ENCODE measurements at regions not wholly inside any gene's neighbourhood (a gene's known extent, or its start where the extent isn't known, plus 50 kb on each side); places are given as distances from the start of the nearest gene placed in this dataset.

- TF ChIP-seq, protein P1, sequence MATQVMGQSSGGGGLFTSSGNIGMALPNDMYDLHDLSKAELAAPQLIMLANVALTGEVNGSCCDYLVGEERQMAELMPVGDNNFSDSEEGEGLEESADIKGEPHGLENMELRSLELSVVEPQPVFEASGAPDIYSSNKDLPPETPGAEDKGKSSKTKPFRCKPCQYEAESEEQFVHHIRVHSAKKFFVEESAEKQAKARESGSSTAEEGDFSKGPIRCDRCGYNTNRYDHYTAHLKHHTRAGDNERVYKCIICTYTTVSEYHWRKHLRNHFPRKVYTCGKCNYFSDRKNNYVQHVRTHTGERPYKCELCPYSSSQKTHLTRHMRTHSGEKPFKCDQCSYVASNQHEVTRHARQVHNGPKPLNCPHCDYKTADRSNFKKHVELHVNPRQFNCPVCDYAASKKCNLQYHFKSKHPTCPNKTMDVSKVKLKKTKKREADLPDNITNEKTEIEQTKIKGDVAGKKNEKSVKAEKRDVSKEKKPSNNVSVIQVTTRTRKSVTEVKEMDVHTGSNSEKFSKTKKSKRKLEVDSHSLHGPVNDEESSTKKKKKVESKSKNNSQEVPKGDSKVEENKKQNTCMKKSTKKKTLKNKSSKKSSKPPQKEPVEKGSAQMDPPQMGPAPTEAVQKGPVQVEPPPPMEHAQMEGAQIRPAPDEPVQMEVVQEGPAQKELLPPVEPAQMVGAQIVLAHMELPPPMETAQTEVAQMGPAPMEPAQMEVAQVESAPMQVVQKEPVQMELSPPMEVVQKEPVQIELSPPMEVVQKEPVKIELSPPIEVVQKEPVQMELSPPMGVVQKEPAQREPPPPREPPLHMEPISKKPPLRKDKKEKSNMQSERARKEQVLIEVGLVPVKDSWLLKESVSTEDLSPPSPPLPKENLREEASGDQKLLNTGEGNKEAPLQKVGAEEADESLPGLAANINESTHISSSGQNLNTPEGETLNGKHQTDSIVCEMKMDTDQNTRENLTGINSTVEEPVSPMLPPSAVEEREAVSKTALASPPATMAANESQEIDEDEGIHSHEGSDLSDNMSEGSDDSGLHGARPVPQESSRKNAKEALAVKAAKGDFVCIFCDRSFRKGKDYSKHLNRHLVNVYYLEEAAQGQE (IDR thresholded peaks at IDR 0.05; ENCODE audit: insufficient read depth in 1 of 2, low read depth in 2 of 2, low read length in 2 of 2) = no peak
- no peak for TF ChIP-seq POLR2AphosphoS5 (IDR thresholded peaks at IDR 0.05; ENCODE audit: low read depth, low read length)
- TF ChIP-seq SIN3A (IDR thresholded peaks at IDR 0.05; ENCODE audit: borderline replicate concordance, insufficient read depth, low read length) = no peak
- TF ChIP-seq FOXP2 (optimal IDR thresholded peaks at IDR 0.05; ENCODE audit: borderline replicate concordance, extremely low read depth, extremely low read length, insufficient read depth) = no peak
- no peak for TF ChIP-seq TAF1 (IDR thresholded peaks at IDR 0.05; ENCODE audit: borderline replicate concordance, insufficient read depth, low read length)
These were observed 493.4 kb downstream of the TNS3 start for GRCh38 chr7:47088329-47089067.
